ENCODE measurements at regions not wholly inside any gene's neighbourhood (a gene's known extent, or its start where the extent isn't known, plus 50 kb on each side); places are given as distances from the start of the nearest gene placed in this dataset.
"Not testable (repeated sequence)": the region's sequence is repeated elsewhere in the genome, so short reads cannot be mapped to it uniquely, and the experiment has no call there.

GRCh38 chr1:238488401-238488800, 597.7 kb upstream of the ZP4 start:
- no peak for FAIRE-seq
- DNase-seq (ENCODE audit: insufficient read length, low spot score): no peak

- DNase-seq (ENCODE audit: insufficient read length, low spot score) (no peak), FAIRE-seq (no peak)
These were observed 597.2 kb upstream of the ZP4 start for GRCh38 chr1:238487931-238488330.

- DNase-seq (ENCODE audit: insufficient read length, low spot score): no peak
These were observed 595.1 kb upstream of the ZP4 start for GRCh38 chr1:238485912-238486209.

GRCh38 chr1:238485057-238485911, 594.6 kb upstream of the ZP4 start:
- no peak for FAIRE-seq
- no peak for DNase-seq (ENCODE audit: insufficient read length, low spot score)

More at GRCh38 chr1:238485912-238486209, 595.1 kb upstream of the ZP4 start:
- FAIRE-seq: no peak

- no peak for FAIRE-seq
These were observed 593.4 kb upstream of the ZP4 start for GRCh38 chr1:238484121-238484520.

GRCh38 chr1:238476841-238477240, 586.1 kb upstream of the ZP4 start:
- FAIRE-seq: no peak
- no peak for DNase-seq (ENCODE audit: insufficient read length, low spot score)

More at GRCh38 chr1:238484121-238484520, 593.4 kb upstream of the ZP4 start:
- DNase-seq (ENCODE audit: insufficient read length, low spot score): no peak

- FAIRE-seq (no peak), DNase-seq (ENCODE audit: insufficient read length, low spot score) (no peak)
These were observed 585.0 kb upstream of the ZP4 start for GRCh38 chr1:238475712-238476111.

GRCh38 chr1:238474263-238474662, 583.5 kb upstream of the ZP4 start:
- no peak for FAIRE-seq
- no peak for DNase-seq (ENCODE audit: insufficient read length, low spot score)

- no peak for DNase-seq (ENCODE audit: insufficient read length, low spot score)
- FAIRE-seq: no peak
These were observed 578.5 kb upstream of the ZP4 start for GRCh38 chr1:238469146-238469631.

- FAIRE-seq (no peak), DNase-seq (ENCODE audit: insufficient read length, low spot score) (no peak)
These were observed 577.3 kb upstream of the ZP4 start for GRCh38 chr1:238468068-238468467.

- DNase-seq (ENCODE audit: insufficient read length, low spot score) (no peak), FAIRE-seq (no peak)
These were observed 575.7 kb upstream of the ZP4 start for GRCh38 chr1:238466459-238466858.

- FAIRE-seq: no peak
- no peak for DNase-seq (ENCODE audit: insufficient read length, low spot score)
These were observed 574.7 kb upstream of the ZP4 start for GRCh38 chr1:238465449-238465848.

GRCh38 chr1:238458899-238459298, 568.2 kb upstream of the ZP4 start:
- FAIRE-seq: no peak
- DNase-seq (ENCODE audit: insufficient read length, low spot score): no peak

GRCh38 chr1:238457610-238458009, 566.9 kb upstream of the ZP4 start:
- FAIRE-seq (no peak), DNase-seq (ENCODE audit: insufficient read length, low spot score) (no peak)

GRCh38 chr1:238451781-238452310, 561.1 kb upstream of the ZP4 start:
- FAIRE-seq: no peak
- DNase-seq (ENCODE audit: insufficient read length, low spot score): no peak

- DNase-seq (ENCODE audit: insufficient read length, low spot score) (no peak), FAIRE-seq (no peak)
These were observed 560.3 kb upstream of the ZP4 start for GRCh38 chr1:238450976-238451375.

GRCh38 chr1:238443687-238444086, 553.0 kb upstream of the ZP4 start:
- DNase-seq (ENCODE audit: insufficient read length, low spot score) (no peak), FAIRE-seq (no peak)

GRCh38 chr1:238439511-238439910, 548.8 kb upstream of the ZP4 start:
- FAIRE-seq (no peak), DNase-seq (ENCODE audit: insufficient read length, low spot score) (no peak)

- DNase-seq (ENCODE audit: insufficient read length, low spot score): no peak
- no peak for FAIRE-seq
These were observed 547.9 kb upstream of the ZP4 start for GRCh38 chr1:238438311-238439270.

GRCh38 chr1:238429703-238430102, 539.0 kb upstream of the ZP4 start:
- DNase-seq (ENCODE audit: insufficient read length, low spot score); FAIRE-seq: not testable (repeated sequence)

- DNase-seq (ENCODE audit: insufficient read length, low spot score) (no peak), FAIRE-seq (no peak)
These were observed 528.5 kb upstream of the ZP4 start for GRCh38 chr1:238419209-238419608.

Data from HTR-8/SVneo (cell line).